NAMALWA (cell line): ENCODE measurements at regions not wholly inside any gene's neighbourhood (a gene's known extent, or its start where the extent isn't known, plus 50 kb on each side); places are given as distances from the start of the nearest gene placed in this dataset.
A peak's percentile ranks its signal among the peaks of the same experiment; 100 is the strongest.

Experiments
- DNase-seq: peaks from one replicate; pipeline ENCODE4 v3.0.0-alpha.2; 2015; ENCODE audit warnings: low spot score

DNA sequence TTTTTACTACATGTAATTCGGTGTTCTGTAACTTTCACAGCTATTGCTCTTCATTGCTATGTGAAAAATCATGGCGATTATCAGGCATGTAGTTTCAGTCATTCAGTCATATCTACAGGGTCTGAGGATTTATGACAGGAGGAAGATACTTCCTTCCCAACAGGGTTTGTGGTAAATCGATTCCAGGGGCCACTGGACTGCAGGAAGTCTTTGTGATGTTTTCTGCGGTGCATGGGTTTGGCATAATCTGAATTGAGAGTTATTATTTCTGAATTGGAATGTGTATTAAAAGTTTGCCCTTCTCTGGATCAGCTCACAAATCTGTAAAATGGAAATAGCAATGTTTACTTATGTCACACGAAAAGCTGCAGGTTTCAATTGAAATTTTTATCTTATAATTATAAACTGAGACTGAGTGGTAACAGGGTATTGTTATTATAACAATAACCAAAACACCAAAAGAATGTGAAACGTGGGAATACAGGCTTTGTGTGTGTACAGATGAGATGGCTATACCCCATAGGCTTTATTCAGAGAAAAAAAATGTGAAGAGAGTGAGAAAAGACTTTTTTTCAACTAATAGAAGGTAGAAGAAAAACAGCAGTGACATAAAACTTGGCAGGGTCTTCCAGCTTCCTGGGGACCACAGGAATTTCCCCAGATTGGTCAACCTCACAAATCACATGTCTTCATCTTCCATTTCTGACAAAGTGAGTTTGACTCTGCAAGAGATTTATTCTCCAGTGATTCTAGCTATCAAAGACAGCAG lies 307.7 kb upstream of the NFE2L3 start:
- DNase-seq, result no peak

- no peak for DNase-seq
Measured at GRCh38 chr7:25845464-25845863, 306.5 kb upstream of the NFE2L3 start.

- no peak for DNase-seq
Measured at GRCh38 chr7:25846722-25847121, 305.3 kb upstream of the NFE2L3 start.

DNA sequence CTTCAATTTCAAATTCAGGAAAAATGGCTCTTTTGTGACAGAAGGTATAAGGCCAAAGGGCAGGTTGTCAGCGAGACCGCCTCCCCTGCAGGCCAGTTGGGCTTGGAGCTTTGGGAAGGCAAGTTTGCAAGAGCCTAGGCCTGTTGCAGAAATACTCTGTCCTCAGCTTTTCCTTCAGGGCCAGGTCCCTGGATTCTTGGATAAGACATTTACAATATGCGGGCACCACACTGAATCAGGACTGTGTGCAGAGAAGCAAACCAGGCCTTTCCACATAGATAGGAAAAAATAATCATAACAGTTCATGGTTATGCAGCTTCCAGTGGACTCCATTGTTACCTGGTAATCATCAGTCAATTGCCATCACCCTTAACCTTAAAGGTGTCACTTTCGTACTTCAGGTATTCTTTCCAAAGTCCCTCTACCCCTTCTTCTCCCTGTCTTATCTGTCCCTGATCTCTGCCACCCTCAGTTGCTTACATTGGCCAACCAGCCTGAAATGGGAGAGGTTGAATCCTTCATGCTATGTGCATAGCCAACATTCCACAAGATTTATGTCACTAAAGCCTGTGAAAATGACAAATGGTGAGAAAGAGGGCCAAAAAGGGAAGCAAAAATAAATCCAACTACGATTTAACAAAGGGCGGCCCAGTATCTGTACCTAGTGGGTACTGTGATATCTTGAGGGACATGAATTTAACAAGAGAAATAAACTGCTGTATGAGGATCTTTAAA lies 304.5 kb upstream of the NFE2L3 start:
- no peak for DNase-seq

GRCh38 chr7:25849500-25850184 lies 302.4 kb upstream of the NFE2L3 start:
- DNase-seq, result no peak

DNA sequence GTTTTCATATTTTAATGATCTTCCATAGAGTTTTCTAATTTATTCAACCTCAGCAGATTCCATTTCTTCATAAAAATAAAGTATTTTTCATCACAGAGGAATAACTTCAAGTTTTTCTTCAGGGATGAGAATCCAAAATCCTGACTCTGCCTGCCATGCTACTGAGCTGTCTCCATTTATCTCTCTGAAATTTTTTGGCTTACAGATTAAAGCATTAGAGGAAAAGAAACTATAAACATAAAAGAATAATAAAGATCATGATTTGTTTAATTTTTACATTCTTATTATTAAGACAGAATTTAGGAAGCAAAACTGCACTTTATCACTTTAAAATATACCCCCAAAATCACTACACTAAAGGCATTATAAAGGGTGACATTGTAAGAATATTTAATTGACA lies 301.8 kb upstream of the NFE2L3 start:
- no peak for DNase-seq

- DNase-seq, result no peak
Measured at GRCh38 chr7:25850735-25851134, 301.3 kb upstream of the NFE2L3 start.

GRCh38 chr7:25851332-25852210 lies 300.4 kb upstream of the NFE2L3 start:
- peak; percentile 90 for DNase-seq

- DNase-seq, result no peak
Measured at GRCh38 chr7:25852211-25852938, 299.6 kb upstream of the NFE2L3 start.

DNA sequence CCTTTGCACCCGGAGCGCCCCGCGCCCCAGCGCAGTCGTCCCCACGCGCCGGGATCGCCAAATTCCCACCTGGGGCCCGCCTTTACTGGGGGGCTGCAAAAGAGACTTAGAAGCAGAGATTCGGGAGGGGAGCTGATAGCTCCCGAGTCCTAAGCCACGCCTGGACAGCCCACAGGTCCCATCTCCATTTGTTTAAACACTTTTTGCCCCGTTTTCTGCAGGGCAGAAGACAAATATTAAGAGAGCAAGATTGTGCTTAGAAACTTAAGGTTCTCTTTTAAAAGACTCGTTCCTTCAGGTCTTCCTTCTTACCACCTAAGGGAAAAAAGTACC lies 299.1 kb upstream of the NFE2L3 start:
- no peak for DNase-seq

- DNase-seq, result peak; percentile 13
Measured at GRCh38 chr7:25853314-25853713, 298.7 kb upstream of the NFE2L3 start.

DNA sequence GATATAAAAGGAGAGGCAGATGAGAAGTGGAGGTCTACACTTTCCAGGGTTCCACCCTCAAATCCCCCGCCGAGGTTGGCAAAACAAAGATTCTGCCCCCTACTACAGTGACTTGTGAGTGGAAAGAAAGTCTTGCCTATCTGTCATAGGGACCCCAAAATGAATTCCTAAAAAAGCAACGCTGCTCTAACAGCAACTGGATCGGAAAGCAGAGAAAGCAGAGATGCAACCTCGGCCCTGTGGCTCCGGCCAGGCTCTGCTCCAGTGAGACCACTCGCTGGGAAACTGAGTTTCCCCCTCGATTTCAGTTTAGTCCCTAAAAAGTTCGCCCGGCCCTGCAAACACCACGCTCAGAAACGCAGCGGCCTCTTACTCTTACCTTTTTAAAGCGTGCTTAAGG lies 297.9 kb upstream of the NFE2L3 start:
- DNase-seq, result no peak

DNA sequence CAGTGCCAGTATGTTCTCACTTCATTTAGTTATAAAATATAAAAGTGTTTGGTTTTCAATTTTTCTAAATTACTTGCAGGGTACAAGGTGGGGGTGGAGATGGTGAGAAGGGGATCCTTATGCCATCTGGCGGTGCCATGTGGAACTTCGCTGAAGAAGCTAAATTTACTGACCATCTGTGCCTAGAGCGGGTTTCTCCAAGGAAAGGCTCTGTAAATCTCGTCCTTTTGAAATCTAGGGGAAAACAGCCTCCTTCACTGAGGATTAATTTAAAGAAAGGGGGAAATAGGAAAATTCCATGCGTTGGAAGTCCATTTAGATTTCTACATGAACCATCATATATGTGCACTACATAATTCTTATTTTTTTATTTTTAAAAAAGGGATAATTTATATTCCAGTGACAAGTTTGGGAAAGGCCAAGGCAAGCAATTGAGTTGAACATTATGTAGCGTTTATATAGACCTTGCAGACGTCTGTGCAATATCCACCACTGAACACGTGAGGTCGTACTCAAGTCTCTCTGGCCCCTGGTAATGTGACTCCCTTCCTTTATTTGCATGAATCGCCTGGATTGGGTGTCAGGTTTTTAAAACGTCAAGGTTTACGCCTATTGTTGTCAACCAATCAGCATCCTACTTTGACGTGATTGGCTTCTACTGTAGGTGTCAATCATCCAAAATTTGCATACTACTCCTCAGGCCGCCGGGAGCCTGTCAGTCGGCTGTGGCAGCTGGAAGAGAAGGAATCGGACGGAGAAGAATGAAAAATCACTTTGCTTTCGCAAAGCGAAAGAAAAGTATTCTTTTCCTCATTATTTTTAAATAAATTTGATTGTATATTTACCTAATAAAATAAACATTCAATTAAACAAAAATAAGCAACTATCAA lies 297.1 kb upstream of the NFE2L3 start:
- DNase-seq, result peak; percentile 100

GRCh38 chr7:25855854-25856782 lies 295.9 kb upstream of the NFE2L3 start:
- peak; percentile 38 for DNase-seq

DNA sequence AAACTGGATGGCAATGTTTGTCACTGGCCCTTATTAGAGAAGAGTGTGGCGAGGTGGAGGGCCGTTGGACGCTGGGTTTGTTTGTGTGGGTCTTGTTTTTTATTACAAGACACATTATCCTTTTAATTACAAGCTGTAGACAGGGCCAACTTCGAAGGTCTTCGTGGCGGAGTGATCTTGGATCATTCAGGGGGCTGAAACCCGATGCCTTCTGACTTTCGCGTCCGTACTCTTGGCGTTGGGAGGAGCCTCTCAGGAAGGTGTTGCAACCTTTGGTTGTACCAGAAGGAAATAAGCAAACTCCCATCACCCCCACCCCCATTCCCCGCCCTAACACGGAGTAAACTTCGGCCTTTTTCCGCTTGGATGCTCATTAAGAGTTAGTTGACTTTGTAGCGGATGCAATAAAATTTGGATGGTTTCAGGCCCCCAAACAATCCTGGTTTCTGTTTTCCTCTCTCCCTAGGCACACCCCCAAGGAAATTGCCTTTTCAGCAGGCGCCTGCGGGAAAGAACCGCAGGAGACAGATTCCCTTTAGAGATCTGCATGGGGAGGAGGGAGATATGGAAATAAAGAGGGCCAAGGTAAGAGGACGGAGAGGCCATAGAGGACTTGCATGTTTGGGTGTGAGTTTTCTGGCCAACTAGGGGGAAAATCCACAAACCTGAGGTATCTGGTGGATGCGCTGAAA lies 294.5 kb upstream of the NFE2L3 start:
- no peak for DNase-seq

- DNase-seq, result no peak
Measured at GRCh38 chr7:25858200-25858524, 293.8 kb upstream of the NFE2L3 start.

- no peak for DNase-seq
Measured at GRCh38 chr7:25858525-25859411, 293.2 kb upstream of the NFE2L3 start.
